ENCODE measurements at regions not wholly inside any gene's neighbourhood (a gene's known extent, or its start where the extent isn't known, plus 50 kb on each side); places are given as distances from the start of the nearest gene placed in this dataset.

DNA sequence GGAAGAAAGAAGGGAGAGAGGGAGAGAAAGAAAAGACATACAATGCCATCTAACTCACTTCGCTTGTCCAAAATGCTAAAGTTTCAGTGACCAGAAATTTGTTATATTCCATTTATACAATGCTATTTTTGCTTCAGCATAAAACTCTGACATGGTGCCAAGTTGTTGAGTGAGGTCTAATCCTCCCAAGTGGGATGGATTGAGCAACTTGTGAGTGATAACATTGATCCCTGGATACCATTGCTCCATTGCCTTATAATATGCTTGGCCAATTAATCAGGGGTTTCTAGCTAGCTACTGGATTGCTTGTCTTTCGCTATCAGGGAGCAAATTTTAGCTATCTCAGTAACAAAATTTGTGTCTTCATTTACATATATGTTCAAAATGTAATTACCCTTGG lies 615.6 kb upstream of the DPPA4 start:
- TF ChIP-seq TARDBP (IDR thresholded peaks at IDR 0.05) (no peak), HDGF (IDR thresholded peaks at IDR 0.05; ENCODE audit: borderline replicate concordance) (no peak), FOXK2 (IDR thresholded peaks at IDR 0.05) (no peak), CTBP1 (IDR thresholded peaks at IDR 0.05; ENCODE audit: borderline replicate concordance) (no peak), NFRKB (IDR thresholded peaks at IDR 0.05) (no peak)
- TF ChIP-seq, protein P1, sequence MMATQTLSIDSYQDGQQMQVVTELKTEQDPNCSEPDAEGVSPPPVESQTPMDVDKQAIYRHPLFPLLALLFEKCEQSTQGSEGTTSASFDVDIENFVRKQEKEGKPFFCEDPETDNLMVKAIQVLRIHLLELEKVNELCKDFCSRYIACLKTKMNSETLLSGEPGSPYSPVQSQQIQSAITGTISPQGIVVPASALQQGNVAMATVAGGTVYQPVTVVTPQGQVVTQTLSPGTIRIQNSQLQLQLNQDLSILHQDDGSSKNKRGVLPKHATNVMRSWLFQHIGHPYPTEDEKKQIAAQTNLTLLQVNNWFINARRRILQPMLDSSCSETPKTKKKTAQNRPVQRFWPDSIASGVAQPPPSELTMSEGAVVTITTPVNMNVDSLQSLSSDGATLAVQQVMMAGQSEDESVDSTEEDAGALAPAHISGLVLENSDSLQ (IDR thresholded peaks at IDR 0.05), result no peak
- CTCF ChIA-PET, result no interaction called here
- no peak for DNase-seq (ENCODE audit: extremely low spot score)
- POLR2A ChIA-PET, result no interaction called here

DNA sequence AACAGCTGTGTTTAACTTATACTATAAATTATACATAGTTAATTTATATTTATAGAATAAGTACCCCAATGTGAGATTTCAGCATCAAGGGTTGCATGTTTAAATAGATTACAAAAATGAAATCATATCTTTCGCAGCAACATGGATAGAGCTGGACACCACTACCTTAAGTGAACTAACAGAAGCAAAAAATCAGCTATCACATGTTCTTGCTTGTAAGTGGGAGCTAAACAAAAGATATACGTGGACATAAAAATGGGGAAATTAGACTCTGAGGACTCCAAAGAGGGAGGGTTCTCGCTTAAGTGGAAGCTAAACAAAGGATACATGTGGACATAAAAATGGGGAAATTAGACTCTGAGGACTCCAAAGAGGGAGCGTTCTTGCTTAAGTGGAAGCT lies 626.5 kb upstream of the DPPA4 start:
- ChIA-PET CTCF (no interaction called here), POLR2A (no interaction called here)
- TF ChIP-seq L3MBTL2 (conservative IDR thresholded peaks at IDR 0.05) (no peak), SUZ12 (IDR thresholded peaks at IDR 0.05) (no peak), SP1 (IDR thresholded peaks at IDR 0.05) (no peak), FOXM1 (IDR thresholded peaks at IDR 0.05; ENCODE audit: borderline replicate concordance) (no peak), BHLHE40 (IDR thresholded peaks at IDR 0.05; ENCODE audit: borderline replicate concordance) (no peak), HDGF (IDR thresholded peaks at IDR 0.05; ENCODE audit: borderline replicate concordance) (no peak), ZNF384 (IDR thresholded peaks at IDR 0.05) (no peak), NFRKB (IDR thresholded peaks at IDR 0.05) (no peak), FOXA1 (IDR thresholded peaks at IDR 0.05) (no peak), ELF4 (IDR thresholded peaks at IDR 0.05) (no peak), TARDBP (IDR thresholded peaks at IDR 0.05) (no peak), FOXK2 (IDR thresholded peaks at IDR 0.05) (no peak), ARNT (IDR thresholded peaks at IDR 0.05) (no peak), LEF1 (IDR thresholded peaks at IDR 0.05; ENCODE audit: borderline replicate concordance) (no peak)
- DNase-seq (ENCODE audit: extremely low spot score), result no peak

DNA sequence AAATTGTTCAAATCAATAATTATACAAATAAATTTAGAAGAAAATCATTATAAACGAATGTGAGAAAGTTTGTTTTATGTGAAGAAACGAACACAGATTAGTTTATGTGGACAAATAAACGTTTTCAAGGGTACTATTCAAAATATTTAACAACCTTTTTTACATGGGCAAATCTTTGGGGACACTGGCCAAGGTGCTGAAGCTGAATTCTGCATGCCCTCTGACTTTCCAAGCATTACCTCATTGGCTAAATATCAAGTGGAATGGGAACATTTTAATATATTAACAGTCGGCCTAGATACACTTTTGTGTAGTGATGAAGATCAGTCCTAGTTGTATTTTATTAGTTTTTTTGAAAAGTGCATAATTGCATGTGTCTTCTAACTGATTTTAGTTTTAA lies 636.4 kb upstream of the DPPA4 start:
- no peak for DNase-seq (ENCODE audit: extremely low spot score)
- no peak for TF ChIP-seq NFRKB (IDR thresholded peaks at IDR 0.05)
- no peak for TF ChIP-seq TARDBP (IDR thresholded peaks at IDR 0.05)
- TF ChIP-seq, protein P1 (IDR thresholded peaks at IDR 0.05), result no peak
- no peak for TF ChIP-seq ZNF384 (IDR thresholded peaks at IDR 0.05)
- TF ChIP-seq ARNT (IDR thresholded peaks at IDR 0.05), result no peak
- no peak for TF ChIP-seq HDGF (IDR thresholded peaks at IDR 0.05; ENCODE audit: borderline replicate concordance)
- no peak for TF ChIP-seq SUZ12 (IDR thresholded peaks at IDR 0.05)
- no peak for TF ChIP-seq FOXA1 (IDR thresholded peaks at IDR 0.05)
- no peak for TF ChIP-seq FOXM1 (IDR thresholded peaks at IDR 0.05; ENCODE audit: borderline replicate concordance)
- TF ChIP-seq BHLHE40 (IDR thresholded peaks at IDR 0.05; ENCODE audit: borderline replicate concordance), result no peak
- TF ChIP-seq LEF1 (IDR thresholded peaks at IDR 0.05; ENCODE audit: borderline replicate concordance), result no peak
- no peak for TF ChIP-seq CTBP1 (IDR thresholded peaks at IDR 0.05; ENCODE audit: borderline replicate concordance)
- TF ChIP-seq ELF4 (IDR thresholded peaks at IDR 0.05), result no peak
- TF ChIP-seq L3MBTL2 (conservative IDR thresholded peaks at IDR 0.05), result no peak
- no peak for TF ChIP-seq FOXK2 (IDR thresholded peaks at IDR 0.05)
- ChIA-PET POLR2A (no interaction called here), CTCF (no interaction called here)

DNA sequence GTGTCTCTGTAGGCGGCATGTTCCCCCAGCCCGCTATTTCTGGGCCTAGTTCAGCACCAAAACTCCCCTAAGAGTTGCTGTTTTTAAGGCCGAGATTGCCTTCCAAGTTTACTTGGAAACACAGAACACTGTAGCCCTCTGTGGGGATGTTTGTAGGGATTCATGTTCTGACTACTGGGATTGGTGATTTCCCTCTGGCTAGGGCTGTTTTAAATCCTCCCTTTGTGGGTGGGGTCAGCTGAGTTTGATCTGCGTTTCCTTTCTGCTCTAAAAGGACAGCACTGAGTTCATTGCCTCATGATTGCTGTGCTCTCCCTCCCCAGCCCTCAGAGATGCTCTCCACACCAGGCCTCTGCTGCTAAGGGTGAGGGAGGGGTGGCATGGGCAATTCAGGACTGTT lies 640.6 kb upstream of the DPPA4 start:
- TF ChIP-seq LEF1 (IDR thresholded peaks at IDR 0.05; ENCODE audit: borderline replicate concordance) (no peak), ZNF384 (IDR thresholded peaks at IDR 0.05) (no peak)
- ChIA-PET POLR2A (no interaction called here), CTCF (no interaction called here)
- DNase-seq (ENCODE audit: extremely low spot score), result no peak

DNA sequence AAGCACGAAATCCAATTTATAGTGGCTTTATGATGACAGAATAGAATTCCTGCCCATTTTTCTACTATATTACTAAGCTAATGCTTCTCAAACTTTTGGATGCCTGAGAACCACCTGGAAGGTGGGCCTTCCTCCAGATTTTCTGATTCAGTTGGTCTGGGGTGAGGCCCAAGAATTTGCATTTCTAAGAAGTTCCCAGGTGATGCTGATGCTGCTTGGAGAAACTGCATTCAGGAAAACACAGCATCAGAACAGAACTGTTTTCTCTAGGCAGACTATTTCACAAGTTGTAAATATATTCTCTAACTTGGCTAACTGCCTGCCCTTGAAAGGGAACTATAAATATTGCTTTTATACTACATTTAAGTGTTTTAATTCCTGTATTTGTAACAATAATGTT lies 644.9 kb upstream of the DPPA4 start:
- DNase-seq (ENCODE audit: extremely low spot score), result no peak
- POLR2A ChIA-PET, result no interaction called here
- CTCF ChIA-PET, result no interaction called here
- TF ChIP-seq, protein P1 (IDR thresholded peaks at IDR 0.05), result no peak
- no peak for TF ChIP-seq TARDBP (IDR thresholded peaks at IDR 0.05)
- no peak for TF ChIP-seq FOXA1 (IDR thresholded peaks at IDR 0.05)
- TF ChIP-seq SUZ12 (IDR thresholded peaks at IDR 0.05), result no peak
- no peak for TF ChIP-seq SP1 (IDR thresholded peaks at IDR 0.05)
- no peak for TF ChIP-seq FOXM1 (IDR thresholded peaks at IDR 0.05; ENCODE audit: borderline replicate concordance)
- TF ChIP-seq LEF1 (IDR thresholded peaks at IDR 0.05; ENCODE audit: borderline replicate concordance), result no peak
- TF ChIP-seq BHLHE40 (IDR thresholded peaks at IDR 0.05; ENCODE audit: borderline replicate concordance), result no peak

DNA sequence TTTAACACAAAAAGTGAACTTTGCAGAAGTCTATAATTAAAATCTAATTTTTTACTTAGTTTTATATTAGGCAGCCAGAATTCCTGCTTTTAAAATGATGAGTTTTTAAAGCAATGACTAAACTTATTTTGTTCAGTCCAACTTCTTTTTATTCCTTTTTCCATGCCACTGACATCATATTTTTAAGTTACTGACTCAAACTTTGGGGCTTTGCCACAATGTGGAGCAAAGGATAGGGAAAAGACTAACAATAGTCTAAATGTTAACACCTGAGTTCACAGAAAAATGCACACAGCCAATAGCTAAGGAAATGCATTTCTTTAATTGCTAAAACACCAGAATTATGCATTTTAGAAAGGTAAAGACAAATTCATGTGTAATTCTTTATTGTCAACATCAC lies 647.6 kb upstream of the DPPA4 start:
- TF ChIP-seq L3MBTL2 (conservative IDR thresholded peaks at IDR 0.05), result no peak
- CTCF ChIA-PET, result no interaction called here
- no peak for DNase-seq (ENCODE audit: extremely low spot score)
- POLR2A ChIA-PET, result no interaction called here

DNA sequence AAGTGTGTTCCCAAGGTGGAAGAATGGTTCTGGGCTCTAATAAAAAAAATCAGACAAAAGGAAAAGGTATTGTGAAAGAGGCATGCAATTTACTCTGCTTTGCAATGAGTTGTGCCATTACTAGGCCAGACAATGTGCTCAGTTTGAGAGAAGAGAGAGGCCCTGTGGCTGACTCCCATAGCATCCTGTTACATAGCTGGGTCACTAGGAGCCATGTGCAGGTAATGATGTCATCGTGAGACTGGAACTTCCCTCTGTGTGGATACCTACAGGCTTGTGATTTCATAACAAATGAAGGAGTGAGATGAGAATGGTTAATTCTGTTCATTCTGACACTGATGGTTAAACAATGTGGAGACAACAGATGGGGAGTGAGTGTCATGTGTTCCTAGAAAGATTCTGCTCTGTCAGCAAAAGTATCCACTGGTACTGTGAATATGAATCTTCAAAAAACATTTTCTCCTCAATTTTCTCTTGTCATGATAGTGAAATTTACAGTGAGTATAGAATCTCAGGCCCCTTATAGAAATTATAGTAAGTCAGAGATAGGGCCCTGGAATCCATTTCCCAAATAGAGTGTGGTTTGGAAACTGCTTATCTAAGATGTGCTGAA lies 648.7 kb upstream of the DPPA4 start:
- TF ChIP-seq TARDBP (IDR thresholded peaks at IDR 0.05), result no peak
- no peak for TF ChIP-seq SP1 (IDR thresholded peaks at IDR 0.05)
- TF ChIP-seq HDGF (IDR thresholded peaks at IDR 0.05; ENCODE audit: borderline replicate concordance), result no peak
- TF ChIP-seq CTBP1 (IDR thresholded peaks at IDR 0.05; ENCODE audit: borderline replicate concordance), result no peak
- TF ChIP-seq, protein P1 (IDR thresholded peaks at IDR 0.05), result no peak
- TF ChIP-seq LEF1 (IDR thresholded peaks at IDR 0.05; ENCODE audit: borderline replicate concordance), result no peak
- TF ChIP-seq L3MBTL2 (conservative IDR thresholded peaks at IDR 0.05), result no peak
- no peak for TF ChIP-seq FOXA1 (IDR thresholded peaks at IDR 0.05)
- no peak for TF ChIP-seq ELF4 (IDR thresholded peaks at IDR 0.05)
- TF ChIP-seq ZNF384 (IDR thresholded peaks at IDR 0.05), result no peak
- TF ChIP-seq SUZ12 (IDR thresholded peaks at IDR 0.05), result no peak
- TF ChIP-seq ARNT (IDR thresholded peaks at IDR 0.05), result no peak
- TF ChIP-seq FOXK2 (IDR thresholded peaks at IDR 0.05), result no peak
- TF ChIP-seq BHLHE40 (IDR thresholded peaks at IDR 0.05; ENCODE audit: borderline replicate concordance), result no peak
- no peak for TF ChIP-seq NFRKB (IDR thresholded peaks at IDR 0.05)
- TF ChIP-seq FOXM1 (IDR thresholded peaks at IDR 0.05; ENCODE audit: borderline replicate concordance), result no peak
- POLR2A ChIA-PET, result no interaction called here
- DNase-seq (ENCODE audit: extremely low spot score), result no peak
- CTCF ChIA-PET, result no interaction called here

All from HEK293T (cell line).